GM21528 (cell line): ENCODE measurements at regions not wholly inside any gene's neighbourhood (a gene's known extent, or its start where the extent isn't known, plus 50 kb on each side); places are given as distances from the start of the nearest gene placed in this dataset.
"Not testable (repeated sequence)": the region's sequence is repeated elsewhere in the genome, so short reads cannot be mapped to it uniquely, and the experiment has no call there.

Experiments used
- ATAC-seq: cut with Tn5 transposase; IDR thresholded peaks from one replicate; pipeline ENCODE4 v1.9.1; 2021; ENCODE audit warnings: mild to moderate bottlenecking, moderate library complexity; ENCODE audit not compliant: unreplicated experiment, low FRiP score

GRCh38 chr6:27642744-27643456, 170.0 kb upstream of the ZNF184 start:
- ATAC-seq = no peak

GRCh38 chr6:27635886-27636285, 163.0 kb upstream of the ZNF184 start:
- ATAC-seq = not testable (repeated sequence)

- ATAC-seq = not testable (repeated sequence)
Measured at GRCh38 chr6:27633221-27633688, 160.3 kb upstream of the ZNF184 start.

- no peak for ATAC-seq
Measured at GRCh38 chr6:27631609-27631916, 158.7 kb upstream of the ZNF184 start.

- no peak for ATAC-seq
Measured at GRCh38 chr6:27630727-27631608, 158.1 kb upstream of the ZNF184 start.

GRCh38 chr6:27624694-27625262, 151.9 kb upstream of the ZNF184 start:
- no peak for ATAC-seq

- no peak for ATAC-seq
Measured at GRCh38 chr6:27623103-27623502, 150.2 kb upstream of the ZNF184 start.

- no peak for ATAC-seq
Measured at GRCh38 chr6:27619436-27619835, 146.5 kb upstream of the ZNF184 start.

GRCh38 chr6:27617700-27618689, 145.1 kb upstream of the ZNF184 start:
- ATAC-seq = no peak

GRCh38 chr6:27617046-27617687, 144.3 kb upstream of the ZNF184 start:
- ATAC-seq = no peak

GRCh38 chr6:27616328-27617045, 143.6 kb upstream of the ZNF184 start:
- ATAC-seq = no peak

- no peak for ATAC-seq
Measured at GRCh38 chr6:27611451-27611850, 138.5 kb upstream of the ZNF184 start.

- ATAC-seq = no peak
Measured at GRCh38 chr6:27608916-27609883, 136.3 kb upstream of the ZNF184 start.

- ATAC-seq = no peak
Measured at GRCh38 chr6:27605401-27606342, 132.8 kb upstream of the ZNF184 start.

- ATAC-seq = no peak
Measured at GRCh38 chr6:27604986-27605385, 132.1 kb upstream of the ZNF184 start.

GRCh38 chr6:27601668-27602254, 128.9 kb upstream of the ZNF184 start:
- ATAC-seq = no peak
